Stomach (tissue), 4 donors: ENCODE measurements at regions not wholly inside any gene's neighbourhood (a gene's known extent, or its start where the extent isn't known, plus 50 kb on each side); places are given as distances from the start of the nearest gene placed in this dataset.

ENCODE experiments used
- CTCF ChIP-seq, 7 experiments: fragments of 450-650 bp in 4 of 7; fragments of 200-600 bp in 3 of 7; sonication (generic) in 3 of 7; IDR thresholded peaks; one replicate each; pipeline ENCODE4 v1.5.1; 2016 to 2019; ENCODE audit warnings: antibody characterized with exemption in 7 of 7, control low read depth in 2 of 7, mild to moderate bottlenecking in 1 of 7
- EP300 ChIP-seq: sonication (generic); formaldehyde crosslinking; IDR thresholded peaks from one replicate; pipeline ENCODE4 v1.6.1; 2017; ENCODE audit warnings: antibody characterized with exemption

GRCh38 chr3:1979961-1980615 lies 118.6 kb upstream of the CNTN4 start:
- TF ChIP-seq CTCF (IDR thresholded peaks at IDR 0.05) (no peak), EP300 (no peak)
